Endothelial cell of umbilical vein (primary cell): ENCODE measurements at regions not wholly inside any gene's neighbourhood (a gene's known extent, or its start where the extent isn't known, plus 50 kb on each side); places are given as distances from the start of the nearest gene placed in this dataset.

Experiments
- BruUV-seq: library from RNA; stranded (reverse); fragments of 400-500 nt; replicated peaks from 2 replicates; lab custom pipeline; 2021; lab: Mats Ljungman, UMichigan
- CTCF ChIA-PET: fragments of 300-600, 350-600 bp; sonication (Branson Sonifier 250); formaldehyde crosslinking; loops from one replicate; lab custom pipeline; 2021; ENCODE audit warnings: antibody characterized with exemption, inconsistent platforms; lab: Charles Lee
- POLR2A ChIA-PET: fragments of 300-600, 350-600 bp; sonication (Branson Sonifier 250); formaldehyde crosslinking; loops from one replicate; lab custom pipeline; 2021; ENCODE audit warnings: antibody characterized with exemption, inconsistent platforms; lab: Charles Lee
- DNase-seq: peaks from one replicate; pipeline ENCODE4 v3.0.0-alpha.2; 2011; ENCODE audit warnings: low read depth, low spot score
- FAIRE-seq: peaks from 2 replicates; lab custom pipeline; 2011; peaks lifted over from hg19 to GRCh38; lab: Jason Lieb, UNC
- H2AFZ ChIP-seq: 2 replicates; pipeline ENCODE4 v1.6.0; 2012; ENCODE audit warnings: low read depth, low read length, control low read depth, inconsistent platforms
- H3K27ac ChIP-seq: 2 replicates; pipeline ENCODE4 v1.5.1; 2011; ENCODE audit warnings: low read depth, mild to moderate bottlenecking, control low read depth, low read length, moderate library complexity; ENCODE audit not compliant: insufficient read depth
- H3K27me3 ChIP-seq, 2 experiments: 2 replicates each; pipeline versions ENCODE4 v1.6.0 to v1.6.1; 2011; ENCODE audit warnings: low read length in 2 of 2, mixed read lengths in 1 of 2; ENCODE audit not compliant: control insufficient read depth in 2 of 2, insufficient read depth in 2 of 2
- H3K36me3 ChIP-seq, 2 experiments: 2 replicates in 1 of 2; 3 replicates in 1 of 2; pipeline ENCODE4 v1.5.1; 2011; ENCODE audit warnings: low read length in 2 of 2, mild to moderate bottlenecking in 1 of 2, moderate library complexity in 1 of 2; ENCODE audit not compliant: control insufficient read depth in 2 of 2, insufficient read depth in 2 of 2; ENCODE audit errors: extremely low read depth in 1 of 2
- H3K4me1 ChIP-seq: 3 replicates; pipeline ENCODE4 v1.5.1; 2011; ENCODE audit warnings: mild to moderate bottlenecking, low read length; ENCODE audit not compliant: control insufficient read depth, insufficient read depth; ENCODE audit errors: extremely low read depth
- H3K4me2 ChIP-seq: 2 replicates; pipeline ENCODE4 v1.6.1; 2011; ENCODE audit warnings: low read length, control low read depth, mixed read lengths; ENCODE audit not compliant: insufficient read depth
- H3K4me3 ChIP-seq, 3 experiments: fragments of 200-600 bp in 1 of 3; sonication (generic), shearing (Covaris generic) in 1 of 3; replicated peaks in 1 of 3; 2 replicates each; pipeline ENCODE4 v1.5.1; 2011 to 2016; ENCODE audit warnings: control low read depth in 3 of 3, low read length in 3 of 3, mild to moderate bottlenecking in 2 of 3, inconsistent platforms in 1 of 3, low read depth in 1 of 3, moderate library complexity in 1 of 3; ENCODE audit not compliant: insufficient read depth in 1 of 3
- H3K79me2 ChIP-seq: 2 replicates; pipeline ENCODE4 v1.6.0; 2012; ENCODE audit warnings: low read length, inconsistent platforms; ENCODE audit not compliant: control insufficient read depth, insufficient read depth
- H3K9ac ChIP-seq: replicated peaks from 2 replicates; pipeline ENCODE3; 2011; ENCODE audit warnings: low read length, control low read depth; ENCODE audit not compliant: insufficient read depth; ENCODE audit errors: extremely low read depth
- H3K9me1 ChIP-seq: replicated peaks from 3 replicates; pipeline ENCODE4 v1.6.0; 2011; ENCODE audit warnings: mild to moderate bottlenecking, low read length; ENCODE audit not compliant: control insufficient read depth, insufficient read depth; ENCODE audit errors: extremely low read depth
- H3K9me3 ChIP-seq: replicated peaks from 2 replicates; pipeline ENCODE4 v1.5.1; 2012; ENCODE audit warnings: low read length, inconsistent platforms; ENCODE audit not compliant: control insufficient read depth, insufficient read depth
- H4K20me1 ChIP-seq: replicated peaks from 2 replicates; pipeline ENCODE3; 2011; ENCODE audit warnings: mild to moderate bottlenecking, low read length; ENCODE audit not compliant: control insufficient read depth, insufficient read depth; ENCODE audit errors: extremely low read depth
- EZH2 ChIP-seq: IDR thresholded peaks from 2 replicates; pipeline ENCODE4 v1.6.1; 2012; ENCODE audit warnings: borderline replicate concordance, low read depth, mild to moderate bottlenecking, moderate library complexity, low read length, inconsistent platforms; ENCODE audit not compliant: severe bottlenecking
- FOS ChIP-seq: IDR thresholded peaks from 2 replicates; pipeline ENCODE4 v1.6.1; 2011; ENCODE audit warnings: mild to moderate bottlenecking, low read length, moderate library complexity, borderline replicate concordance; ENCODE audit not compliant: insufficient read depth
- GATA2 ChIP-seq: IDR thresholded peaks from 2 replicates; pipeline ENCODE4 v1.7.0; 2011; ENCODE audit warnings: low read depth, mild to moderate bottlenecking, moderate library complexity, mixed read lengths, low read length; ENCODE audit not compliant: insufficient read length, insufficient read depth
- JUN ChIP-seq: IDR thresholded peaks from 2 replicates; pipeline ENCODE4 v1.6.1; 2011; ENCODE audit warnings: borderline replicate concordance, low read depth; ENCODE audit not compliant: insufficient read length, insufficient read depth
- MAX ChIP-seq: IDR thresholded peaks from 2 replicates; pipeline ENCODE4 v1.6.1; 2011; ENCODE audit not compliant: insufficient read depth, insufficient read length
- MYC ChIP-seq: IDR thresholded peaks from one replicate; pipeline ENCODE4 v1.6.1; 2011; ENCODE audit warnings: mild to moderate bottlenecking, low read depth, low read length
- POLR2A ChIP-seq: IDR thresholded peaks from 2 replicates; pipeline ENCODE4 v1.6.1; 2012; ENCODE audit warnings: low read depth, mild to moderate bottlenecking, control low read depth, low read length
- POLR2AphosphoS5 ChIP-seq: IDR thresholded peaks from 2 replicates; pipeline ENCODE4 v1.6.1; 2012; ENCODE audit warnings: low read depth, mild to moderate bottlenecking, control low read depth, low read length, moderate library complexity; ENCODE audit not compliant: insufficient read depth
- dilution Hi-C: fragments of 300-500 bp; cut with MboI; formaldehyde crosslinking; loops from one replicate; pipeline ENCODE4 v1.15.0; 2019; ENCODE audit warnings: low sequenced_read_pairs; ENCODE audit not compliant: extremely low pct_ligation_motif_present
- intact Hi-C: fragments of 100-400 bp; cut with micrococcal nuclease; formaldehyde crosslinking; loops from one replicate; pipeline ENCODE4 v1.10.0; 2022
- TF ChIP-seq, protein P1 (sequence below), 2 donors: IDR thresholded peaks; 1 replicate in 1 of 2; 2 replicates in 1 of 2; pipeline ENCODE4 v1.5.1; 2011; ENCODE audit warnings: low read length in 2 of 2, mild to moderate bottlenecking in 2 of 2, moderate library complexity in 2 of 2, control low read depth in 1 of 2, inconsistent platforms in 1 of 2, low read depth in 1 of 2; ENCODE audit not compliant: insufficient read depth in 1 of 2; ENCODE audit errors: extremely low read depth in 1 of 2

DNA sequence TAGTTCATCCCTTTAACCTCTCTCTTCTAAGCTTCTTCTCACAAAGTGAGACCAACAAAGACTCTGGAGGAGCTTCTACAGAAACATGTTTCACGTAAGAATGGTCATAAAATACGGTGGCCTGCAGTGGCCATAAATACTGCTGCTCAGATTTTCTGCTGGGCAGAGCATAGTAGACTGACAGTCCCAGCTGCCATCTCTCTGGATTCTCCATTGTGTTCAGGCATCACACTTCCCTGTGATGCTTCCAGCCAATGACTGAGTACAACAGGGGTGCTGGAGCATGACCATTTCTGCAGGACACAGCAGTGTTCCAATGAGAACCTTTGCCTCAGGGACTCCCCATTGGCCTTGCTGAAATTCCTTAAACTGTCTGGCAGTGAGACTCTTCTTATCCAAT, 392.6 kb downstream of the MMUT start:
- no peaks in the 10 kb centered on the region for H3K36me3 ChIP-seq
- H3K4me1 ChIP-seq, result no peaks in the 10 kb centered on the region
- H3K79me2 ChIP-seq, result no peaks in the 10 kb centered on the region
- DNase-seq (no peak), FAIRE-seq (no peak)
- TF ChIP-seq MAX, result no peak
- no peak for TF ChIP-seq FOS
- no peak for TF ChIP-seq POLR2AphosphoS5
- TF ChIP-seq EZH2, result no peak
- no peak for TF ChIP-seq GATA2
- TF ChIP-seq, protein P1, sequence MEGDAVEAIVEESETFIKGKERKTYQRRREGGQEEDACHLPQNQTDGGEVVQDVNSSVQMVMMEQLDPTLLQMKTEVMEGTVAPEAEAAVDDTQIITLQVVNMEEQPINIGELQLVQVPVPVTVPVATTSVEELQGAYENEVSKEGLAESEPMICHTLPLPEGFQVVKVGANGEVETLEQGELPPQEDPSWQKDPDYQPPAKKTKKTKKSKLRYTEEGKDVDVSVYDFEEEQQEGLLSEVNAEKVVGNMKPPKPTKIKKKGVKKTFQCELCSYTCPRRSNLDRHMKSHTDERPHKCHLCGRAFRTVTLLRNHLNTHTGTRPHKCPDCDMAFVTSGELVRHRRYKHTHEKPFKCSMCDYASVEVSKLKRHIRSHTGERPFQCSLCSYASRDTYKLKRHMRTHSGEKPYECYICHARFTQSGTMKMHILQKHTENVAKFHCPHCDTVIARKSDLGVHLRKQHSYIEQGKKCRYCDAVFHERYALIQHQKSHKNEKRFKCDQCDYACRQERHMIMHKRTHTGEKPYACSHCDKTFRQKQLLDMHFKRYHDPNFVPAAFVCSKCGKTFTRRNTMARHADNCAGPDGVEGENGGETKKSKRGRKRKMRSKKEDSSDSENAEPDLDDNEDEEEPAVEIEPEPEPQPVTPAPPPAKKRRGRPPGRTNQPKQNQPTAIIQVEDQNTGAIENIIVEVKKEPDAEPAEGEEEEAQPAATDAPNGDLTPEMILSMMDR (IDR thresholded peaks at IDR 0.05; ENCODE audit: extremely low read depth in 1 of 2, insufficient read depth in 1 of 2, low read depth in 1 of 2, low read length in 2 of 2), result no peak
- no peak for TF ChIP-seq MYC
- no peak for TF ChIP-seq JUN
- TF ChIP-seq POLR2A, result no peak
- H3K27ac ChIP-seq, result no peak overlapping the region
- no peak overlapping the region for H3K9ac ChIP-seq
- H3K4me3 ChIP-seq, result no peak overlapping the region
- ChIA-PET POLR2A (no interaction called here), CTCF (no interaction called here)
- H2AFZ ChIP-seq, result no peak overlapping the region
- no peaks in the 10 kb centered on the region for H3K9me1 ChIP-seq
- H3K27me3 ChIP-seq, result no peaks in the 10 kb centered on the region
- dilution Hi-C loops (no loop called here), intact Hi-C loops (no loop called here)
- H3K4me2 ChIP-seq, result no peak overlapping the region
- H4K20me1 ChIP-seq, result no peaks in the 10 kb centered on the region
- no peaks in the 10 kb centered on the region for H3K9me3 ChIP-seq
- BruUV-seq, result no TSS peak
